ENCODE measurements at regions not wholly inside any gene's neighbourhood (a gene's known extent, or its start where the extent isn't known, plus 50 kb on each side); places are given as distances from the start of the nearest gene placed in this dataset.

GRCh38 chr4:160021870-160022269 is 919.0 kb downstream of the RAPGEF2 start:
- ChIA-PET RAD21 (ENCODE audit: low non-redundant PET in 1 of 2, low total read pairs in 2 of 2, uncharacterized antibody in 2 of 2, unreplicated experiment in 2 of 2) (no interaction called here), POLR2A (no interaction called here), CTCF (no interaction called here)
- Histone ChIP-seq H3K79me2 (ENCODE audit: insufficient read depth, low read length) (no peaks in the 10 kb centered on the region), H3K27me3 (ENCODE audit: insufficient read depth, low read length) (no peaks in the 10 kb centered on the region), H3K4me3 (replicated peaks in 1 of 2; ENCODE audit: low read depth in 1 of 2, low read length in 2 of 2) (no peak overlapping the region), H4K20me1 (ENCODE audit: insufficient read depth) (no peaks in the 10 kb centered on the region), H3K27ac (ENCODE audit: low read depth, low read length) (no peak overlapping the region), H3K9ac (ENCODE audit: low read length) (no peak overlapping the region), H3K36me3 (ENCODE audit: control insufficient read depth in 1 of 2, insufficient read depth in 2 of 2, low read length in 2 of 2) (no peaks in the 10 kb centered on the region), H3K4me2 (ENCODE audit: low read length) (no peak overlapping the region), H3K4me1 (ENCODE audit: control insufficient read depth in 1 of 2, insufficient read depth in 2 of 2, low read length in 2 of 2) (peaks cover 0 to 7% of the 10 kb centered on the region in 2 experiments; a peak in 2 of 4 replicates), H3K9me2 (ENCODE audit: insufficient read depth) (no peaks in the 10 kb centered on the region), H2AFZ (ENCODE audit: low read depth, low read length, poor library complexity, severe bottlenecking) (no peak overlapping the region), H3K9me3 (ENCODE audit: control insufficient read depth in 1 of 2, insufficient read depth in 1 of 2, low read depth in 1 of 2, low read length in 2 of 2) (no peaks in the 10 kb centered on the region)
- DNase-seq (ENCODE audit: low read depth, low spot score) (no peak), ATAC-seq (no peak)
- intact Hi-C loops (cut with micrococcal nuclease) = no loop called here
- BruUV-seq (replicated peaks) = no TSS peak
- TF ChIP-seq TCF7L2 (IDR thresholded peaks at IDR 0.05; ENCODE audit: borderline replicate concordance, extremely low read depth, insufficient read depth, insufficient read length) (no peak), JUND (IDR thresholded peaks at IDR 0.05) (no peak), EZH2 (IDR thresholded peaks at IDR 0.05) (no peak), ZNF274 (IDR thresholded peaks at IDR 0.05; ENCODE audit: low read depth, low read length) (no peak), SP1 (IDR thresholded peaks at IDR 0.05; ENCODE audit: low read depth) (no peak), POLR2AphosphoS5 (IDR thresholded peaks at IDR 0.05; ENCODE audit: low read depth, low read length) (no peak), RAD21 (IDR thresholded peaks at IDR 0.05; ENCODE audit: low read depth) (no peak), ATF3 (IDR thresholded peaks at IDR 0.05) (no peak), ZBTB33 (IDR thresholded peaks at IDR 0.05; ENCODE audit: extremely low read depth, insufficient replicate concordance, low read length) (no peak), SIN3A (IDR thresholded peaks at IDR 0.05; ENCODE audit: low read depth) (no peak), YY1 (IDR thresholded peaks at IDR 0.05; ENCODE audit: extremely low read depth, insufficient replicate concordance, low read depth, low read length) (no peak), FOSL1 (IDR thresholded peaks at IDR 0.05; ENCODE audit: low read depth) (no peak), ELF1 (IDR thresholded peaks at IDR 0.05; ENCODE audit: borderline replicate concordance, low read depth) (no peak), CBX3 (IDR thresholded peaks at IDR 0.05; ENCODE audit: low read depth) (no peak), EGR1 (IDR thresholded peaks at IDR 0.05; ENCODE audit: low read depth) (no peak), EZH2phosphoT487 (IDR thresholded peaks at IDR 0.05; ENCODE audit: borderline replicate concordance) (no peak), SRF (IDR thresholded peaks at IDR 0.05; ENCODE audit: low read depth) (no peak)

All from HCT116 (cell line).